Ectodermal cell (in vitro differentiated cells): ENCODE measurements at regions not wholly inside any gene's neighbourhood (a gene's known extent, or its start where the extent isn't known, plus 50 kb on each side); places are given as distances from the start of the nearest gene placed in this dataset.

Source experiments
- H3K27ac ChIP-seq: 2 replicates; pipeline ENCODE4 v1.7.0; 2013; ENCODE audit warnings: mild to moderate bottlenecking, low read depth, low read length; ENCODE audit not compliant: insufficient read depth, poor library complexity, severe bottlenecking
- H3K27me3 ChIP-seq: 2 replicates; pipeline ENCODE4 v1.7.0; 2013; ENCODE audit warnings: mild to moderate bottlenecking, low read length; ENCODE audit not compliant: insufficient read depth, control insufficient read depth, poor library complexity, severe bottlenecking
- H3K36me3 ChIP-seq: one replicate; pipeline ENCODE4 v1.7.0; 2013; ENCODE audit warnings: low read length; ENCODE audit not compliant: control insufficient read depth, insufficient read depth
- H3K4me1 ChIP-seq: one replicate; pipeline ENCODE4 v1.7.0; 2013; ENCODE audit warnings: low read length; ENCODE audit not compliant: control insufficient read depth, insufficient read depth
- H3K4me3 ChIP-seq: 2 replicates; pipeline ENCODE4 v1.7.0; 2013; ENCODE audit warnings: low read depth, low read length, control low read depth; ENCODE audit not compliant: insufficient read depth
- H3K9me3 ChIP-seq: 2 replicates; pipeline ENCODE4 v1.7.0; 2013; ENCODE audit warnings: mild to moderate bottlenecking, low read length, moderate library complexity; ENCODE audit not compliant: control insufficient read depth
- WGBS, 2 experiments: methylation state at CpG; one replicate each; pipeline ENCODE4 v1.1.7; 2013; ENCODE audit warnings: missing lambda C conversion rate in 2 of 2; 5-methylcytosine and 5-hydroxymethylcytosine counted together

DNA sequence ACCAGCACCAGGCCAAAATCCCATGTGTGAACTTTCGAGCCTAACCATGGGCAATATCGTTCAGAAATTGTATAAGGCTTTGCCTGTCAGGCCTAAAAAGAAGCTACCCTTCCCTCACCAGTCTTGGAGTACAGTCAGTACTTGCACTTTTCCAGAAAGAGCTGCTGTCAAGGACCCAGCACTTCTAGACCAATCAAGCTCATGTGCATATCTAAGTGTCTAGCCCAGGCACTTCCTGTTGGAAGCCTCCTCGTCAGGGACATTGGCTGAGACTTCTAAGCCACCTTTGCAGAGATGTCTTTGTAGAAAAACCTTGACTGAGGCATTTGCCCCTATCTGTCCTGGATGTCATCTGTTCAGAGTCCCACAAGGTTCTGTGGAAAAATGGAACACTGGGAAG is 1930.5 kb downstream of the EFNA5 start:
- H3K36me3 ChIP-seq = no peaks in the 10 kb centered on the region
- H3K27me3 ChIP-seq = no peaks in the 10 kb centered on the region
- no peaks in the 10 kb centered on the region for H3K4me1 ChIP-seq
- WGBS, 2 experiments = 87 to 92% methylated on average over 3 of the region's 3 CpGs
- H3K4me3 ChIP-seq = no peak overlapping the region
- no peaks in the 10 kb centered on the region for H3K9me3 ChIP-seq
- H3K27ac ChIP-seq = no peak overlapping the region

DNA sequence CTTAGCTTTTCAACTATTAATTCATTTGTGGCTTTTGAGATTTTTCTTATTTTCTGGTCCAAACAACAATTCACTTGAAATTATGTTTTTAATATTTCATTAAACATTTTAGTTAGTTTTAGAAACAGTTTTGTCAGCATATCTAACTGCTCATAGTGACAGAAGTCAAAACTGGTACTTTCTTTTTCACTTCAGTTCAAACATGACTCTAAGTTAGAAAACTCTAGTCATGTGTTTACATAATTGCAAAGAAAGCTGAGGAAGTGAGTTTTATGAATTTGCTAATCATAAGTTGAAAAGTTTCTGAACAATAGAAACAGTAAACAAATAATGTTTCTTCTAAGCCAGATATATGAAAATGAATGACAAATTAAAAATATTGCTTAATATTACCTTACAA is 1931.0 kb downstream of the EFNA5 start:
- Histone ChIP-seq H3K36me3 (no peaks in the 10 kb centered on the region), H3K9me3 (no peaks in the 10 kb centered on the region), H3K27me3 (no peaks in the 10 kb centered on the region), H3K27ac (no peak overlapping the region), H3K4me1 (no peaks in the 10 kb centered on the region), H3K4me3 (no peak overlapping the region)

DNA sequence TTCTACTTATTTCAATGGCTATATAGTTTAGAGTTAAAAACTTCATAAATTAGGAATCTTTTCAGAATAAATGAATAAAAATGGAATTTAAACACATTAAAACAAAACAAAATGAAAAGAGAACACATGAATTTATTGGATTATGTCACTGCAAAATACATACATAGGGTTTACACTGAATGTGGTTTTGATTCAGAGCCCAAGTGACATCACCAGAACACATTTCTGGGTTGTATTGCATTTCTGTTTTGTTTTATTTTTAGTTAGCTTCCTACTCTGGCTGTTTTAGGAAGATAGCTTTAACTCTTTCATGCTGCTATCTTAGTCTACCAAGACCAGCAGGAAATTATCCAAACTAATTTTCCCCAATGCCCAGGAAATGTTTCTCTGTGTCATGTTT is 1935.0 kb downstream of the EFNA5 start:
- no peaks in the 10 kb centered on the region for H3K4me1 ChIP-seq
- H3K27me3 ChIP-seq = no peaks in the 10 kb centered on the region
- H3K27ac ChIP-seq = no peak overlapping the region
- no peak overlapping the region for H3K4me3 ChIP-seq
- H3K9me3 ChIP-seq = no peaks in the 10 kb centered on the region
- no peaks in the 10 kb centered on the region for H3K36me3 ChIP-seq

DNA sequence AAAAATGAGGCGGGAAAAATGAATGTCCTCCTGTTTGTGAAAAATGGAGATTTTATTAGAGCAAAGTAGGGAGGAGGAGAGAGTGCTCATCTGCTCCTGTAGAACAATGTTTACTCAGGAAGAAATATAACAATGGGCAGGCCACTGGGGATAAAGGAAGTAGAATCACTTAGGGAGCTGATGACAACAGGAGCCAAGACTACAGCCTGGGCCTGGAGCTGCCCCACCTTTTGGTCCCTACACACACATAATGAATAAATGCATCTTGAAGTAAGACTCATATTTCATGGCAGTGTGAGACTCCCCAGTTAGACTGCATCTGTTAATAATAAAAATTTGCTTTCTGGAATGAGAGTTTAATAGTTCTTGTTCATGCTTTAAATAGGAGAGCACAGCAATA is 1939.8 kb downstream of the EFNA5 start:
- Histone ChIP-seq H3K9me3 (no peaks in the 10 kb centered on the region), H3K4me3 (no peak overlapping the region), H3K4me1 (no peaks in the 10 kb centered on the region), H3K36me3 (no peaks in the 10 kb centered on the region), H3K27me3 (no peaks in the 10 kb centered on the region), H3K27ac (no peak overlapping the region)
- 90 to 95% methylated on average over 1 of the region's 1 CpG for WGBS, 2 experiments

DNA sequence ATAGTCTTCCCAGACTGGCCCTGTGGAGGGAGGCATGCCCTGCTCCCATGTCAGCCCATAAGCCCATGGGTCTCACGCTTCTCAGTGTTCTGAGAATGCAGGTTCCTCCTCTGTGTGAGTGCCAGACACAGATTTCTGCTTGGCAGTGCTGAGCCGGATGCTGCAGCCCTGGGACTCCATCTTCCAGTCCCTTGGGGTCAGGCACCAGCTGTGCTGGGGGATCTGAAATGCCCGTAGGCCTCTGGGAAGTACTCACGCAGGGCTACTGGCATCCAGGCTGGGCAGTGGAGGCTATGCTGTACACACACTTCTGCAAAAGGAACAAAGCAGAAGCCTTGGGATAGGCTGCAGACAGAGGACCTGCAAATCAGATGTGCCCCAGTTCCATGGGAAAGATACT is 1944.6 kb downstream of the EFNA5 start:
- Histone ChIP-seq H3K36me3 (no peaks in the 10 kb centered on the region), H3K4me3 (no peak overlapping the region), H3K4me1 (no peaks in the 10 kb centered on the region), H3K9me3 (no peaks in the 10 kb centered on the region), H3K27me3 (no peaks in the 10 kb centered on the region), H3K27ac (no peak overlapping the region)
- 93 to 96% methylated on average over 4 of the region's 4 CpGs for WGBS, 2 experiments

DNA sequence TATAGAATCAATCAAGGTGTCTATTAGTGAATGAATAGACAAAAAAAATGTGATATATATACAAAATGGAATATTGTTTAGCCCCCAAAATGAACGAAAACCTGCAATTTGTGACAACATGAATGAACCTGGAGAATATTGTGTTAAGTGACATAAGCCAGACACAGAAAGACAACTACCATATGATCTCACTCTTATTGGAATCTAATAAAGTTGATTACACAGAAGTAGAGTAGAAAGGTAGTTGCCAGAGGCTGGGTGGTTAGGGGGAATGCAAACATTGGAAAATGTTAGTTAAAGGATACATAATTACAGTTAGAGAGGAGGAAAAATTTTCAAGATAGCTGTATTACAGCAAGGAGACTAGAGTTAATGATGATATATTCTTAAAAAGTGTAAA is 1962.3 kb downstream of the EFNA5 start:
- Histone ChIP-seq H3K4me3 (no peak overlapping the region), H3K9me3 (peaks cover 3% of the 10 kb centered on the region), H3K27ac (no peak overlapping the region), H3K36me3 (no peaks in the 10 kb centered on the region), H3K27me3 (no peaks in the 10 kb centered on the region), H3K4me1 (no peaks in the 10 kb centered on the region)
- WGBS, 2 experiments = 100% methylated on average over 1 of the region's 1 CpG; no CpG with 5 or more reads in 1 of the 2 experiments

DNA sequence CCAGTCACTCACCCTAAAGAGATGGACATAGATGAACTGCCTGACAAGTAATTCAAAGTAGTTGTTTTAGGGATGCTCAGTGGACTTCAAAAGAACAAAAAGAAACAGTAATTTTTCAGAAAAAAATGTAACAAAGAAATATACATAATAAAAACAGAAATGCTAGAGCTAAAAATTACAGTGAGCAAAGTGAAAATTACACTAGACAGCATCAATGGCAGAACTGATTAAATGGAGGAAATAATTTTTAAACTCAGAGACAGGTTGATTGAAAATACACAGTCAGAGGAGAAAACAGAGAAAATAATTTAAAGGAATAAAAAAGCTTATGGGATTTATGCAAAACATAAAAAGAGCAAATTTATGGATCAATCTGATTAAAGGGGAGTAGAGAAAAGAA is 1968.4 kb downstream of the EFNA5 start:
- Histone ChIP-seq H3K27ac (no peak overlapping the region), H3K4me3 (no peak overlapping the region), H3K27me3 (no peaks in the 10 kb centered on the region), H3K4me1 (no peaks in the 10 kb centered on the region), H3K9me3 (no peaks in the 10 kb centered on the region), H3K36me3 (no peaks in the 10 kb centered on the region)

DNA sequence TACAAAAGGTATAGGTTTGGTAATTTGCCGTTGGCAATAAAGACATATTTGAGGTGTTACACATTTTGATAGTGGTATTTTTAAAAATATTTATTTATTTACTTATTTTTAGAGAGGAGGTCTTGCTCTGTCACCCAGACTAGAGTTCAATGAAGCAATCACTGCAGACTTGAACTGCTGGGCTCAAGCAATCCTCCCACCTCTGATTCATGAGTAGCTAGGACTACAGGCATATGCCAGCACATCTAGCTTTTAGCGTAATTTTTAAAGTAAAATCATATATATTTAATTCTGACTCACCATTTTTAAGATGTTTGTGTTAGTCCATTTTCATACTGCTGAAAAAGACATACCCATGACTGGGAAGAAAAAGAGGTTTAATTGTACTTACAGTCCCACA is 1974.3 kb downstream of the EFNA5 start:
- Histone ChIP-seq H3K27ac (no peak overlapping the region), H3K27me3 (no peaks in the 10 kb centered on the region), H3K4me3 (no peak overlapping the region), H3K36me3 (no peaks in the 10 kb centered on the region), H3K9me3 (no peaks in the 10 kb centered on the region), H3K4me1 (no peaks in the 10 kb centered on the region)
- 100% methylated on average over 1 of the region's 2 CpGs; no CpG with 5 or more reads in 1 of the 2 experiments for WGBS, 2 experiments

DNA sequence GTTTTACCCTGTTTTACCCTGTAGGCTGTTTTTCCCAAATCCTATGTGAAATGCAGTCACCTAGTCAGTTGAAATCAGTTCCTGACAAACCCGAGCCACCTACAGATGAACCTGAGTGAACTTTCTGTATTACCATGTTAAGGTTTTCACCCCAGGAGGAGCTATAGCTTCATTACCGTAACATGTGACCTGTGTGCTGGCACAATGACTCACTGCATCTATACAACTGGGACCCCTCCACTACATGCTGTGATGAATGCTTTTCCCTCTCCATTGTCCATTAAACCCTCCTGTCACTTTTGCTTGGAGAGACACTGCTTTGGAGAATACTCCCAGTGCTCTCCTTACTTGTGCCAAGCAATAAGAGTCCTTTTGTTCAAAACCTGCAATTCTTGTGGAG is 1974.8 kb downstream of the EFNA5 start:
- H3K27me3 ChIP-seq = no peaks in the 10 kb centered on the region
- H3K27ac ChIP-seq = no peak overlapping the region
- no peak overlapping the region for H3K4me3 ChIP-seq
- H3K4me1 ChIP-seq = no peaks in the 10 kb centered on the region
- WGBS, 2 experiments = 49 to 56% methylated on average over 2 of the region's 2 CpGs
- H3K9me3 ChIP-seq = no peaks in the 10 kb centered on the region
- no peaks in the 10 kb centered on the region for H3K36me3 ChIP-seq

DNA sequence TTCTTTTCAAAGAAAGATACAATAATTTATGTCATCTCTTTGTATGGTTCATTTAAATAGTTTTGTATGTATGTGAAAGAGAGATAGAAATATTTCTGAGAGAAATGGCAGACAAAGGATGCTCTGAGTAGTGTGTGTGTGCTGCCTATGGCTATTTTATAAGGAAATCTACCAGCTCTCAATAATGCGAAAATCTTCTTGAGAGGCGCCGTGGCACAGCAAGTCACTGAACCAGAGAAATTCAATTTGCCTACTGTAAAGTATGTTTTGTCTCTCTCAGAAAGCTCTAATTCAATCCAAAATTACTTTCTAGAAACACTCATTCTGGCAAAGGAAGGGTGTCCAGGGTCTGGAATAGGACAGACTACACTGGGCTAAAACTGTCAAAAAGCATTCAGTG is 1981.1 kb downstream of the EFNA5 start:
- H3K4me3 ChIP-seq = no peak overlapping the region
- no peaks in the 10 kb centered on the region for H3K36me3 ChIP-seq
- H3K27me3 ChIP-seq = no peaks in the 10 kb centered on the region
- WGBS, 2 experiments = 94 to 97% methylated on average over 3 of the region's 3 CpGs
- H3K4me1 ChIP-seq = peaks cover 3% of the 10 kb centered on the region
- no peaks in the 10 kb centered on the region for H3K9me3 ChIP-seq
- no peak overlapping the region for H3K27ac ChIP-seq

DNA sequence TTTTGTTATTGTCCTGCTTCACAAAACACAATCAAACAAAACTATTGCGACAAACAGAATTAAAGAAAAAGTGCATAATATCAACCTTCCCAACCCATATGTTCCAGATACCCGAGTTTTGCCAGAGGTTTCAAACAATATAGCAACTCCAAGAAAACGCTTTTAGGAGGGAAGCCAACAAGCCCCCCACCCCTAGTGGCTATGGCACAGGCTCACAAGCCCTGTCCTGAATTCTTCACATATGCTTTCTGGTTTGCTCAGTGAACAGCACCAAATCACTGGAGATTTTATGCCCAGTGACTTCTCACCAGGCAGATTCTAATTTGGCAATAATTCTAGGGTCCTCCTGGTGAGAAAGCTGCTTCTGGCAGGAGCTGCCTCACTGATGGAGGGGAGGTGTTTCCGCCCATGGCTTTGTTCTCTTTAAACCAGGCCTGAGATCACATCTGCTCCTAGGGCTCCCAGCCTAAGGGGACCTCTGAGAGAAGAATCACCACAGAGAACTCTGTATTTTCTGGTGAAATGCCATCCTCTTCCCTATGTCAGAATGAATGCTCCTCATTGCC is 1982.4 kb downstream of the EFNA5 start:
- WGBS, 2 experiments = 79 to 82% methylated on average over 4 of the region's 4 CpGs

More for the DNA sequence above, 1982.4 kb downstream of the EFNA5 start:
- Histone ChIP-seq H3K4me3 (no peak overlapping the region), H3K27me3 (no peaks in the 10 kb centered on the region), H3K4me1 (peaks cover 3% of the 10 kb centered on the region), H3K9me3 (no peaks in the 10 kb centered on the region), H3K27ac (no peak overlapping the region), H3K36me3 (no peaks in the 10 kb centered on the region)
